ENCODE measurements at regions not wholly inside any gene's neighbourhood (a gene's known extent, or its start where the extent isn't known, plus 50 kb on each side); places are given as distances from the start of the nearest gene placed in this dataset.

DNA sequence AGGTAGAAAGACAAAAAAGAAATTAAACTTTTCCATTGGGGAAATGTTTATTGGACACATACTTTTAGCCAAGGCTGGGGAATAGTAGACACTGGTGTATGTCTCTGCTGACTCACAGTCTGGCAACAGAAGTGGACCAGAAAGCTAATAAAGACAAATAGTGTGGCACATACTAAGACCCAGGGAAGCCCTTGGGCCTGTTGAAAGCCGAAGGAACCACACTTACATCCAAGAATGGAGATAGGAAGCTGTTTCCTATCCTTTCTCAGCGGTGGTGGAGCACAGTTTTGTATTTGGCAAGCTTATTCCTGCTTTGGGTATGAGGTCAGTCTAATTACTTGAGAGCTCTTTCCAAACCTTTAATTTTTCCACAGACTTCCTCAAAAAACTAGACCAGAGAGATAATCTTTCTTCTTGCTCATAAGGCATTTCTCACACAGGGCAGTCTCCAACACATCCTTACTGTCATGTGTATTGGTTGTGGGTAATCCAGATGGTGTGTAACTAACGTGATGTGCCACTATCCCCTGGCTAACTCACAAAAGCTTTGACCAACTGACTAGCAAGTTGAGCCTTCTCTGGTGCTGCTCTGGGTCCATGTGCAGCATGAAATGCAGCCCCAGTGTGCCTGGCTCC is 279.1 kb upstream of the IGF1R start:
- Mint-ChIP-seq H3K27ac (no peak overlapping the region), H3K4me1 (no peaks in the 10 kb centered on the region), H3K27me3 (ENCODE audit: low read depth) (no peaks in the 10 kb centered on the region), H3K9me3 (peaks cover 3% of the 10 kb centered on the region), H3K36me3 (ENCODE audit: low read depth) (no peaks in the 10 kb centered on the region), H3K4me3 (no peak overlapping the region)
- TF ChIP-seq, protein P1, sequence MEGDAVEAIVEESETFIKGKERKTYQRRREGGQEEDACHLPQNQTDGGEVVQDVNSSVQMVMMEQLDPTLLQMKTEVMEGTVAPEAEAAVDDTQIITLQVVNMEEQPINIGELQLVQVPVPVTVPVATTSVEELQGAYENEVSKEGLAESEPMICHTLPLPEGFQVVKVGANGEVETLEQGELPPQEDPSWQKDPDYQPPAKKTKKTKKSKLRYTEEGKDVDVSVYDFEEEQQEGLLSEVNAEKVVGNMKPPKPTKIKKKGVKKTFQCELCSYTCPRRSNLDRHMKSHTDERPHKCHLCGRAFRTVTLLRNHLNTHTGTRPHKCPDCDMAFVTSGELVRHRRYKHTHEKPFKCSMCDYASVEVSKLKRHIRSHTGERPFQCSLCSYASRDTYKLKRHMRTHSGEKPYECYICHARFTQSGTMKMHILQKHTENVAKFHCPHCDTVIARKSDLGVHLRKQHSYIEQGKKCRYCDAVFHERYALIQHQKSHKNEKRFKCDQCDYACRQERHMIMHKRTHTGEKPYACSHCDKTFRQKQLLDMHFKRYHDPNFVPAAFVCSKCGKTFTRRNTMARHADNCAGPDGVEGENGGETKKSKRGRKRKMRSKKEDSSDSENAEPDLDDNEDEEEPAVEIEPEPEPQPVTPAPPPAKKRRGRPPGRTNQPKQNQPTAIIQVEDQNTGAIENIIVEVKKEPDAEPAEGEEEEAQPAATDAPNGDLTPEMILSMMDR (IDR thresholded peaks at IDR 0.05; ENCODE audit: unreplicated experiment in 3 of 3) = no peak

DNA sequence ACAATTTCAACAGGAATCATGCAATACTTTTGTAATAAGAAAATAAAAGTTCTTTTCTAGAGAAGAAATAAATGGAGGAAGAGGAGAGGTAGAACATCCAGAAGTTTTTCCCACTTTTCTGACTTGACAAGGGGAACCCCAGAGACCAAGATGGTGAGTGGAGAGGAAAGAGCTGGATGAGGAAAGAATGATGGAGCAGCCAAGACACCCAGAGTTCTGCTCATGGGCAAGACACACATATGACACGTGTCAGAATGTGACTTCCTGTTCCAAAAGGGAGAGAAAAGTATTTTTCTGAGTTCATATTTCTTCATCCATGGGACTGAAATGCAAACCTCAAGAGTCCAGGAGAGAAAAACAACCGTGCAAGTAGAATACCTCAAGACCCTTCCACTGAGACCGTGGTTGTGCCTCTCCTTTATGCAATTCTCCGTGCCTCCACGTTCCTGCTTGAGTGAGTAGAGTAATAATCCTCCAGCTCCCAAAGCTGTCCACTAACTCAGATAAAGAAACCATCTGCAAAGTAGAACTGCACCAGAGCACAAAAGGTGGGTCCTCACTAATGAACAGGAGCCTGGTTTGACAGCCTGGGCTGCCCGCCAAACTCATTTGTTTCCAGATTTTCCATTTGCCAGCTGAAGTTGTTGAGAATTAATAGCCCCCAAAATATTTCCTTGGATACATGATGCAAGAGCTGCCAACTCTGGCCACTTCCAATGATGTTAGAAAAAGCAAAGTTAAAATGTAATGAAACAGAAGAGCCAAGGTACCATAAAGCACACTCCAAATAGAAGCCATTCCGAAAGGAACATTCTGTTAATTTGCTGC is 272.6 kb upstream of the IGF1R start:
- Mint-ChIP-seq H3K36me3 (ENCODE audit: low read depth) (no peaks in the 10 kb centered on the region), H3K27ac (peak overlapping the region in 2 of 3 experiments; percentile 71 to 83), H3K9me3 (peaks cover 29% of the 10 kb centered on the region), H3K27me3 (ENCODE audit: low read depth) (no peaks in the 10 kb centered on the region), H3K4me1 (peaks cover 5% of the 10 kb centered on the region), H3K4me3 (no peak overlapping the region)
- TF ChIP-seq, protein P1 (IDR thresholded peaks at IDR 0.05; ENCODE audit: unreplicated experiment in 3 of 3) = no peak

DNA sequence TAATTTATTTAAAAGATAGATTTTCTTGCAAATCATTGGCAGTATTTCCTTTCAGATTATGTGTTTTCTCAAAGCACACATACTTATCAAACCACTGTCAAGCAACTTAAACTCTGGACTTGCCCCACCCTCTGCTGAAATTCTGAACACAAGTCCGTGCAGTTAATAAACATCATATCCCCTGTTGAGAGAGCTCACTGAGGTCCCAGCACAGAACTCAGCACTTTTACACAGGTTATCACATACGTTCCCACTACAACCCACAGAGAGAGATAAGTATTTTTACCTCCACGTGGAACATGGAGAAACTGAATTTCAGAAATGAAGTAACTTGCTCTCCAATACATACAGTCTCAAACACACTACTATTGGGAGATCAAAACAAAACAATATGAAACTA is 267.6 kb upstream of the IGF1R start:
- Mint-ChIP-seq H3K4me3 (no peak overlapping the region), H3K27me3 (ENCODE audit: low read depth) (peaks cover 8% of the 10 kb centered on the region), H3K9me3 (peaks cover 28% of the 10 kb centered on the region), H3K27ac (no peak overlapping the region), H3K4me1 (peaks cover 15% of the 10 kb centered on the region), H3K36me3 (ENCODE audit: low read depth) (no peaks in the 10 kb centered on the region)
- TF ChIP-seq, protein P1 (IDR thresholded peaks at IDR 0.05; ENCODE audit: unreplicated experiment in 3 of 3) = no peak

DNA sequence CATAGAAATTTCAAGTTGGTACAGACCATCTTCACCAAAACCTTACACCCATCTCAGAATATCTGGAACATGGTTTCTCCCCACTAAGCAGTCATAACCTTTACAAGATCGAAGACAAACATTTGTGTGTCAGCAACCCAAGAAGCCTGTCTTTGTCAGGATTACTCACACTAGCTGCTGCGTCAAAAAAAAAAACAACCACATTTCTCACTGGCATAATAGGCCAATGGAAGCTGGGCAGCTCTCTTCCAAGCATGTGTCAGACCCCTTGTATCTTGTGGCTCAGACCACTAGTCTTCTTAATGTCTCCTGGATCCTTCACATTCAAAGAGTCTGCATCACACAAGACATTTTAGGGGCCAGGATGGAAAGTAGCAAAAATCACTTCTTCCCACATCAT is 266.9 kb upstream of the IGF1R start:
- peaks cover 11% of the 10 kb centered on the region for H3K4me1 Mint-ChIP-seq
- TF ChIP-seq, protein P1 (IDR thresholded peaks at IDR 0.05; ENCODE audit: unreplicated experiment in 3 of 3) = no peak

DNA sequence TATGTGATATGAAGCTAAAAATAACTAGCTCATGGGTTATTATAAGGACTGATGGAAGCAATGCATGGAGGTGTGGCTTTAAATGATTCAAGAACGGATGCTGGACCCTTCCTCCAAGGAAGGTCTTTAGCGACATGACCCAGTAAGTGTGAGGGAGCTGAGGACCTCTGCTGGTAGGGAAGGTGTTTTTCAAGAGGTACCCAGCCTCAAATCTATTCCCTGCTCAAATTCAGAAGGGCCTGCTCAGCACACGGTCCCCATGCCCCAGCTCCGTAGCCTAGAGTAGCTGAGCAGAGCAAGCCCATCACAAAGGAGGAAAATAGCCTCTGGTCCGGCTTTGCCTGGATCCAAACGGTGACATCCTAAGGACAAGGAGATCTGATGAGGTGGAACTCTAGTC is 266.2 kb upstream of the IGF1R start:
- Mint-ChIP-seq H3K27ac (no peak overlapping the region), H3K36me3 (ENCODE audit: low read depth) (no peaks in the 10 kb centered on the region), H3K4me3 (no peak overlapping the region), H3K9me3 (peaks cover 20% of the 10 kb centered on the region), H3K27me3 (ENCODE audit: low read depth) (peaks cover 8% of the 10 kb centered on the region), H3K4me1 (peaks cover 18% of the 10 kb centered on the region)
- TF ChIP-seq, protein P1 (IDR thresholded peaks at IDR 0.05; ENCODE audit: unreplicated experiment in 3 of 3) = no peak

More for the DNA sequence above, 266.9 kb upstream of the IGF1R start:
- Mint-ChIP-seq H3K27ac (no peak overlapping the region), H3K9me3 (peaks cover 24% of the 10 kb centered on the region), H3K4me3 (no peak overlapping the region), H3K27me3 (ENCODE audit: low read depth) (peaks cover 8% of the 10 kb centered on the region), H3K36me3 (ENCODE audit: low read depth) (no peaks in the 10 kb centered on the region)

All from nephron (organoid).